ENCODE measurements at regions not wholly inside any gene's neighbourhood (a gene's known extent, or its start where the extent isn't known, plus 50 kb on each side); places are given as distances from the start of the nearest gene placed in this dataset.

GRCh38 chr2:78009289-78009688 lies 487.1 kb upstream of the LRRTM4 start:
- TF ChIP-seq CTCF (IDR thresholded peaks at IDR 0.05; ENCODE audit: control extremely low read depth, extremely low read depth): no peak
- Histone ChIP-seq H3K9me3 (ENCODE audit: control insufficient read depth in 4 of 4, insufficient read depth in 3 of 4, low read length in 3 of 4) (peaks cover 0 to 2% (median 0%) of the 10 kb centered on the region in 4 donors), H3K4me3 (no peak overlapping the region), H3K27ac (ENCODE audit: low read depth in 1 of 2, low read length in 1 of 2) (no peak overlapping the region), H3K27me3 (ENCODE audit: control insufficient read depth in 3 of 3, insufficient read depth in 3 of 3, low read length in 2 of 3) (no peaks in the 10 kb centered on the region), H3K36me3 (ENCODE audit: control insufficient read depth in 4 of 4, insufficient read depth in 4 of 4, low read length in 4 of 4) (no peaks in the 10 kb centered on the region), H3K4me1 (ENCODE audit: control insufficient read depth in 5 of 5, insufficient read depth in 5 of 5, low read length in 5 of 5) (no peaks in the 10 kb centered on the region), H3K9ac (ENCODE audit: insufficient read depth in 1 of 2, low read length in 2 of 2) (no peak overlapping the region)
- ATAC-seq (ENCODE audit: insufficient read depth, low FRiP score) (no peak), DNase-seq (no peak)

GRCh38 chr2:78011251-78011650 lies 489.1 kb upstream of the LRRTM4 start:
- TF ChIP-seq CTCF (IDR thresholded peaks at IDR 0.05; ENCODE audit: control extremely low read depth, extremely low read depth): no peak
- H3K27me3 ChIP-seq (ENCODE audit: control insufficient read depth in 3 of 3, insufficient read depth in 3 of 3, low read length in 2 of 3): no peaks in the 10 kb centered on the region
- H3K4me1 ChIP-seq (ENCODE audit: control insufficient read depth in 5 of 5, insufficient read depth in 5 of 5, low read length in 5 of 5): peaks cover 0 to 3% (median 0%) of the 10 kb centered on the region in 5 donors
- H3K27ac ChIP-seq (ENCODE audit: low read depth in 1 of 2, low read length in 1 of 2): no peak overlapping the region
- no peak overlapping the region for H3K9ac ChIP-seq (ENCODE audit: insufficient read depth in 1 of 2, low read length in 2 of 2)
- H3K4me3 ChIP-seq: no peak overlapping the region
- ATAC-seq (ENCODE audit: insufficient read depth, low FRiP score): no peak
- H3K36me3 ChIP-seq (ENCODE audit: control insufficient read depth in 4 of 4, insufficient read depth in 4 of 4, low read length in 4 of 4): no peaks in the 10 kb centered on the region
- DNase-seq: no peak
- 79% methylated on average over 2 of the region's 2 CpGs for WGBS, 2 donors
- H3K9me3 ChIP-seq (ENCODE audit: control insufficient read depth in 4 of 4, insufficient read depth in 3 of 4, low read length in 3 of 4): peaks cover 0 to under 1% (median 0%) of the 10 kb centered on the region in 4 donors

GRCh38 chr2:78020491-78020890 lies 498.3 kb upstream of the LRRTM4 start:
- Histone ChIP-seq H3K9me3 (ENCODE audit: control insufficient read depth in 4 of 4, insufficient read depth in 3 of 4, low read length in 3 of 4) (peaks cover 0 to 4% (median 0%) of the 10 kb centered on the region in 4 donors), H3K27ac (ENCODE audit: low read depth in 1 of 2, low read length in 1 of 2) (no peak overlapping the region), H3K4me1 (ENCODE audit: control insufficient read depth in 5 of 5, insufficient read depth in 5 of 5, low read length in 5 of 5) (no peaks in the 10 kb centered on the region), H3K36me3 (ENCODE audit: control insufficient read depth in 4 of 4, insufficient read depth in 4 of 4, low read length in 4 of 4) (no peaks in the 10 kb centered on the region), H3K27me3 (ENCODE audit: control insufficient read depth in 3 of 3, insufficient read depth in 3 of 3, low read length in 2 of 3) (no peaks in the 10 kb centered on the region), H3K4me3 (no peak overlapping the region), H3K9ac (ENCODE audit: insufficient read depth in 1 of 2, low read length in 2 of 2) (no peak overlapping the region)
- TF ChIP-seq CTCF (IDR thresholded peaks at IDR 0.05; ENCODE audit: control extremely low read depth, extremely low read depth): no peak
- DNase-seq (no peak), ATAC-seq (ENCODE audit: insufficient read depth, low FRiP score) (no peak)
- WGBS, 2 donors: 64 to 78% methylated on average over 4 of the region's 4 CpGs

- no peak for DNase-seq
- no peak for ATAC-seq (ENCODE audit: insufficient read depth, low FRiP score)
- 58 to 67% methylated on average over 1 of the region's 1 CpG for WGBS, 2 donors
- H3K27ac ChIP-seq (ENCODE audit: low read depth in 1 of 2, low read length in 1 of 2): no peak overlapping the region
- no peaks in the 10 kb centered on the region for H3K27me3 ChIP-seq (ENCODE audit: control insufficient read depth in 3 of 3, insufficient read depth in 3 of 3, low read length in 2 of 3)
- H3K9me3 ChIP-seq (ENCODE audit: control insufficient read depth in 4 of 4, insufficient read depth in 3 of 4, low read length in 3 of 4): peaks cover 0 to 4% (median 0%) of the 10 kb centered on the region in 4 donors
- H3K4me3 ChIP-seq: no peak overlapping the region
- no peak for TF ChIP-seq CTCF (IDR thresholded peaks at IDR 0.05; ENCODE audit: control extremely low read depth, extremely low read depth)
- no peaks in the 10 kb centered on the region for H3K4me1 ChIP-seq (ENCODE audit: control insufficient read depth in 5 of 5, insufficient read depth in 5 of 5, low read length in 5 of 5)
- H3K36me3 ChIP-seq (ENCODE audit: control insufficient read depth in 4 of 4, insufficient read depth in 4 of 4, low read length in 4 of 4): no peaks in the 10 kb centered on the region
- no peak overlapping the region for H3K9ac ChIP-seq (ENCODE audit: insufficient read depth in 1 of 2, low read length in 2 of 2)
These were observed 501.2 kb upstream of the LRRTM4 start for GRCh38 chr2:78023356-78023755.

All from lung (tissue), 11 donors.